NCI-H1105 (cell line): ENCODE measurements at regions not wholly inside any gene's neighbourhood (a gene's known extent, or its start where the extent isn't known, plus 50 kb on each side); places are given as distances from the start of the nearest gene placed in this dataset.

Experiments used
- DNase-seq: peaks from one replicate; lab custom pipeline; 2025; lab: John Stamatoyannopoulos, UW

DNA sequence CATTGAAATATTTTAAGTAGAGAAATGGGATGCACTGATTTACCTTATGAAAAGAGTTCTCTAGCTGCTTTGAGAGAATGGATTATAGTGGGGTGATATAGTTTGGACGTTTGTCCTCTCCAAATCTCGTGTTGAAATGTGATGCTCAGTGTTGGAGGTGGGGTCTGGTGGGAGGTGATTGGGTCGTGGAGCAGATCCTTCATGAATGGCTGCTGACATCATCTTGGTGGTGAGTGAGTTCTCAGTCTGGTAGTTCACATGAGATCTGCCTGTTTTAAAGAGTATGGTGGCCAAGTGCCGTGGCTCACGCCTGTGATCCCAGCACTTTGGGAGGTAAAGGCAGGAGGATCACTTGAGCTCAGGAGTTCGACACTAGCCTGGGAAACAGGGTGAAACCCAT is 58.7 kb upstream of the SH3RF3 start:
- DNase-seq: no peak

- no peak for DNase-seq
Observed at GRCh38 chr2:109069331-109070194, 59.4 kb upstream of the SH3RF3 start.

DNA sequence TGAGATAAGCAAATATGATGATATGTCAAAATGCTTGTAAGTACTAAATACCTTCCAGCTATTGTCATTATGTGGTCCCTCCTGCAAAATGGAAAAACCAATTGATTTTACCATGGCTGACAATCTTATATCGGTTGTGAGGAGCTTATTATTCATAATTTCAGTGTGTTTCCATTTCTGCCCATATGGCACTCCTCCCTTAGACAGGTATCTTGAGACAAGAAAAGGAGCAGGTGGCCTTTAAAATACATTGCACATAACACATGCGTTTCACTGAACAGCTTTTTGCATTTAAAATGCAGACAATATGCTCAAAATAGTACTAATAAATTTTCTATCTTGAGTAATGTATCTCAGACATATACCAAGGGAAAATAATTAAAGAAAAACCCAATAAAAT is 60.2 kb upstream of the SH3RF3 start:
- no peak for DNase-seq

DNA sequence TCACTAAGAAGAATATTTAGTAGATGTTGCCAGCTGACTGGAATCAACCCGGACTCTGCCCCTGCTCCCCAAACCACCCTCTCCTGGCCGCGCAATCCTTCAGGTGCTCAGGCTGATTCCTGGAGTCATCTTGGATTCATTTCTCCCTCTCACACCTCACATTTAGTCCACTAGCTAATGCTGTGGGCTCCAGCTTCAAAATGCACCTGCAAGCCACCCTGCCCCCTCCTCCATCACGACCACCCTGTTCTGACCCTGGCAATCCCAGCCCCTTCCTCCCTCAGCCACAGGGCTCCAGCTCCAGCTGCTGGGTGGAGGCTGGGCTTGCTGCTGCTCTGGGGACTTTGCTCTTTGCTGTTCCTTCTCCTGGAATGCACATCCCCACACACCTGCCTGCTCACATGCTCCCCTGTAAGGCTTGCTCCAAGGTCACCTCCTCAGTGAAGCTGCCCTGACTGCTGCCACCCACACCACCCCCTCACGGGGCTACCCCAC is 61.3 kb upstream of the SH3RF3 start:
- DNase-seq: no peak

- DNase-seq: no peak
Observed at GRCh38 chr2:109066917-109067597, 61.9 kb upstream of the SH3RF3 start.

DNA sequence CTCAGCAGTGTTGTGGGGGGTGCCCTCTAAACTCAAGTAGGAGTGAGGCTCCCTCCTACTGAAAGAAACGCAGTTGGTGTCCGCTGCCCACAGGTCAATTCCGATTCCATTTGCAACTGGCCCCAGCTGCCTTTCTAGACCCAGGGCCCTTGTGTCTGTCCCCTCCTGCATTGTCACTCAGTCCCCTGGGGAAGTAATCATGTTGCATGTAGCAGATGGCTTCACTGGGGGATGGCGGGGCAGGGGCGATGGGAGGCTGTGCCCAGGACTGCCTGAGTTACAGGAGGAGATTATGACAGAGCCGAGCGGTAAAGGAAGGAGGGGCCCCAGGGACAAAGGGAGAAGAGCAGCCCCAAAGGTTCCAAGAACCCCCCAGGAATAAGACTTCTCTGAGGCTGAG is 62.5 kb upstream of the SH3RF3 start:
- no peak for DNase-seq

GRCh38 chr2:109065391-109065734 is 63.6 kb upstream of the SH3RF3 start:
- DNase-seq: no peak

DNA sequence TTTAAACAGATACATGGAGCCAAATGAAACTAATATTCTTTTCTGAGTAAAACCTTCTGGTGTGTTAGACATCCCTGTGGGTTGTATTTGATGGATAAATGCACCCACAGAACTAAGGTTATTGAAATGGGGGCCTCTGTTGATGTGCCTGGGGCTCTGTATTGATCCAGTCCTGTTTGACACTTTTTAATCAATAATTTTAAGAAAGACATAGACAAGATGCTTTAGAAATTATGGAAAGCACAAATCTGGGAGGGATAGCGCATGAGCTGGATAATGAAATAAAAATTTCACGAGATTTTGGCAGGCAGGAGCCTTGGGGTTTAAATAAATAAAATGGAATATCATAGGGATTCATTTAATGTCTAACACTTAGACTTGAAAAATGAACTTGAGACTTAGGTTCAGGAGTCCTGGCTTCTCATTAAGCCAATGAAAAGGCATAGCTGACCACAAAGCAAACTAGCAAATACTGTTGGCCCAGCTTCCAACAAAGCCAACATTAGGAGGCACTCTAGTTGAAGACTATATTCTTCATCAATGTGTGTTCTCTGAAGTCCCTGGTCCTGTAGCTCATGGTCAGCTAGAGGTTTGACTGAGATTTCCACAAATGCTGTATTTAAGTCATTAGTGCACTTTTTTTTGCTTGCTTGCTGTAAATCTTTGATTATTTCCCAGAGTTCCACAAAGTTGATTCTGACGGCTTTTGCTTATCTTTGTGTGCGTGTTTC is 64.2 kb upstream of the SH3RF3 start:
- no peak for DNase-seq

DNA sequence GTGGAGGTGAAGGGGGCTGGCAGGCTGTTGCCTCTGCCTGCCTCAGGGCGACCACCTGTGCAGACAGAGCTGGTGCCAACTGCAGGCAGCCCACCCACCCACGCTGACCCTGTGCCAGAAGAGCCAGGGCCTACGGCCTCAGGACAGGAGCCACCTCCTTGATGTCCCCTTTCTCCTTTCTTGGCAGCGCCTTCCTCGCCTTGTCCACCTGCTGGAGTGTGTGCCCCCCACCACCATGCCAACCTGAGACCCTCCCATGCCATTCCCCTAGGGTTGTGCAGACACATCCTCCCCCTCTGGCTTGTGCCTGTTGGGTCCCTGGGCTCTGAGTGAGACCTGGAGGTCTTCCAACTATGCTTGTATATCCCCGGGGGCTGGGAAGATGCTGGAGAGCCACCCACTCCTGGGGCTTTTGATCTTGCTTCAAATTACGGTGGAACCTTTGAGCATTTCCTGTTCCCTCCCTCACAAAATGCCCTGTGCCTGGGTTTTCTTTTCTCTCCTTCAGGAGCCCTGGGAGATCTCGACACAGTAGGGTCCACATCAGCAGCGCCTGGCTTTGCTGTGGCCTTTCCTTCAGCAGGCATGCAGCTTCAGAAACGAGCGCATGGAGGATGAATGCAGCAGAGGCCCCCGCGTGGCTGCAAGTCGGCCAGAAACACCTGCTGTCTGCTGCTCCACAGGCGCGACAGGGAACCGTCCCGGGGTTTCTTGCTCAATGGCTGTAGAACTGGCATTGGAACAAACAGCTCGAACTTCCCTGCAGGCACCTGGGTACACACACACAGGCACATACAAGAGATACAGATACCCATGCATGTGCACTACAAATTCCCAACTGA is 65.9 kb upstream of the SH3RF3 start:
- peak; percentile 22 for DNase-seq

- DNase-seq: no peak
Observed at GRCh38 chr2:109062145-109062858, 66.7 kb upstream of the SH3RF3 start.

GRCh38 chr2:109061736-109062135 is 67.3 kb upstream of the SH3RF3 start:
- no peak for DNase-seq

DNA sequence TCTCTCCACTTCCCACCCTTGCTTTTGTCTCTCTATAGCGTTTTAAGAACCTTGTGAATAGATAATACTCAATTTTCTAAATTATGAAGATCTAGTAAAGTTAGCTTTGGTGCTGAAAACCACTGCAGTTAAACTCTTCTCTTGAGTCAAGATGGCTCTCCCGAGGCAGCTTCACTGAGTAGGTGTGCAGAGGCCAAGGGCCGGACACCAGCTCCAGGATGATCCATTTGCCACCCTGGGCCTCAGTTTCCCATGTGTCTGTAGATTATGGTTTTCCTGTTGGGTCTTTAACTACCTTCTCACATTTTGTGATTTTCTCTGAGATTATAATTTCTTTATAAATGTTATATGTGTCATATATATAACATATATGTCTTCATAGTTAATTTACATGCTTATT is 68.5 kb upstream of the SH3RF3 start:
- no peak for DNase-seq

DNA sequence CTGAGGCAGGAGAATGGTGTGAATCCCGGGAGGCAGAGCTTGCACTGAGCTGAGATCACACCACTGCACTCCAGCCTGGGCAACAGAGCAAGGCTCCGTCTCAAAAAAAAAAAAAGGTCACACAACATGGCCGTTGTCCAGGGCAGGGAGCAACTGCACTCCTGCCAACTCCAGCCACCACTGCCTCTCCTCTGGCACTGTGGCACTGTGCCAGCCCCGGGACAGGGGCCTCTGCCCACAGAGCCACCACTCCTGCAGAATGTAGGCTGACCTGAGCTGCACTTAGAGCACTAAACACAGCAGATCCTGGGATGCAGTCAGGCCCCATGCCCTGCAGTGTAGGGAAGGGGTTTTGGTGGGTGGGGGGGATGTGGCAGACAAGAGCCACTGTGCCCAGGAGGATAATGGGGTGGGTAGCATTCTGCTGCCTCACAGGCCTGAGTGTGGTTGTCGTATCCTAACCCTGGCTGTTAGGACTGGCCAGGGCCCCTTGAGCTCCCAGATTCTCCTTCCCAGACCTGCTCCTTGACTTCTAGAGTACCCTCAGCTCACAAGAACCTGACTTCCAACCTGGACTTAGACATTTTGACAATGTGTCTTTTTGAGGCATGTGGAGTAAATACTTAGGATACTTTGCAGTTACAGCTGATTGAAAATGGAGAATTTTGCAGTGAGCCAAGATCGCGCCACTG is 69.4 kb upstream of the SH3RF3 start:
- no peak for DNase-seq

DNA sequence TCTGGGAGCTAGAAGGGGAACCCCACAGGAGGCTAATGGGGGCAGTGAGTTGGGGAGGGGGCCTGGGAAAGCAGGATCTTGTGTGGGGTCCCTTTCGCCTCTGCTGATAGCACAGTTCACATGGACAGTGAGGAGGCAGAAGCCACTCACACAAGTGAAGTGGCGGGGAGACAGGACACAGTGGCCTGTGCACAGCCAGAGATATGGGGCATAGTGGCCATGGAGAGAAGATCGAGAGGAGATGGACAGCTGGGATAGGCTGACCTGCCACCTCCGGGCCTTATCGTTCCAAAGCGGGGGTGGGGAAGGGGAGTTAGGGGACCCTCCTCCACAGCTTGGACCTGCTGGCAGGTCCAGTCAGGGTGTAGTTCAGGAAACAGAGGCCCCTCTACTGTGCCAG is 69.8 kb upstream of the EDAR start:
- DNase-seq: no peak

DNA sequence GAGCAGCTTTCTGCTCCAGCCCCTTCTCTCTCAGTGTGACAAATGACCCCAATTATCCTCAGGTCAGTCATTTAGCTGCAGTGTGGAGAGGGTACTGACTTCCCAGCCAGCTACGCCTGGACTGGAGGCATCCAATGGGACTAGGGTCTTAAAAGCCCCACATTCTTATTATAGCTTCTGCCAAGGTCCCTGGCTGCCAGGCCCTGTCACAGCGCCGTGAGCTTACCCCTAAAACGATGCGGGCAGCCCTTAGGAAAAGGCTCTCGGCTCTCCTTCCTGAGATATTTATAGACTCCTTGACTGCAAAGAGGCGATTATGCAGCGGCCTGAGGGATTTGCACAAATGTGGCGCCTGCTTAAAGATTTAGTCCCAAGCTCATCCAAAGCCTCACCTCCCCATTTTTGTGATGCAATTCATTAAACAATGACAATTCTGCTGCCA is 69.2 kb upstream of the EDAR start:
- no peak for DNase-seq

DNA sequence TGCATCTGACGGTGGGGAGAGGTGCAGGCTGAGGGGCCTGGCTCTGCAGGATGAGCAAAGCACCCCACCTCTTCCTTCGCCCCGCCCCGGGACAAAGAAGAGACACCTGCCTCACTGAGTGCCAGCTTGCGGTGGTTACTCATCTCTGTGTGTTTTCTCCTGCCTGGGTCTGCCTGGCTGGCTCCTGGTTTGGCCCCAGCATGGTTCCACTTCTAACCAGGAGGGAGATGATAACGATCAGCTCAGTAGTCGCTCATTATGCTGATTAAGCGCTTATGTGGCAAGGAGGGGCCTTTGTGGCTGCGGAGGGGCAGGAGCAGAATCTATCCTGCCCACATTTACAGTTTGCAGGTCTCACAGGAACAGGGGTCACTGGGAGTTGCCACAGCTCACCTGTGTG is 68.7 kb upstream of the EDAR start:
- no peak for DNase-seq

- DNase-seq: no peak
Observed at GRCh38 chr2:109055435-109055834, 66.4 kb upstream of the EDAR start.

- DNase-seq: no peak
Observed at GRCh38 chr2:109054865-109055264, 65.8 kb upstream of the EDAR start.

GRCh38 chr2:109053716-109054115 is 64.7 kb upstream of the EDAR start:
- DNase-seq: no peak

DNA sequence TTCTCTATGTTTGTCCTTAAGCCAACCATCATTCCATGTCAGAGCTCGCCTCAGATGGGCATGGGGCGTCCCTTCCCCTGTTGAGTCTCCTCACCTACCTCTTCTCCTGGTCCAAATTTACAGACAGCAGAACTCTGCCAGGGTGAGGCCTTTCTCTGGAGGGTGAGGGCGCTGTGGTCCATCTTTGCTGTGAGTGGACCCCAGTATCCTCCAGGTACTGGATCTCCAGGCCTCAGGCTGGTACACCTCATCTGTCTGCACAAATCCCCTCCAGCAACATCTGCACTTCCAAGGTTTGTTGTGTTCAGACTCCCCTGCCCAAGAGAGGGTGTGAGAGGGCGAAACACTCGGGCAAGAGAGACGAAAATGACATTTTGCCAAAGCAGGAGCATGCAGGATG is 63.9 kb upstream of the EDAR start:
- DNase-seq: no peak

DNA sequence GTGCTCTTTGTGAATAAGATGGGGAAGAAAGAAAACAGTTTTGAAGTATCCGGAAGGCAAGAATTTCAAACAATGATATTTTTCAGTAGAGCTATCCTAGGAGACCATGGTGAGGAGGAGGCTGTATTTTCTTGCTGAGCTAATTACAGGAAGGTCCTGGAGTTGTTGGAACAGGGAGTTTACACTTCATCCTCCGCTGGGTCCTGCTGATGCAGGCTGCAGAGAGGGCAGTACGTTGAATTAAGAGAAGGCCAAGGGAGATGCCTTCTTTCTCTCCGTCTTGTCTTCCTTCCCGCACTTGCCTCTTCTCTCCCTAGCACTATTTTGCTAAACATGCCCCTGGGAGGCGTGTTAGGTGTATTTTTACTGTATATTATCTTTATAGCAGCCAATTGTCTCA is 60.0 kb upstream of the EDAR start:
- no peak for DNase-seq
